IMR-90 (cell line): ENCODE measurements at regions not wholly inside any gene's neighbourhood (a gene's known extent, or its start where the extent isn't known, plus 50 kb on each side); places are given as distances from the start of the nearest gene placed in this dataset.

Experiments used
- ATAC-seq: fragments of 200-7000 bp; cut with Tn5 transposase; 2 replicates; pipeline ENCODE4 v1.9.1; 2020; ENCODE audit warnings: low read depth, mild to moderate bottlenecking, moderate library complexity
- BruUV-seq: library from RNA; stranded (reverse); fragments of 400-500 nt; replicated peaks from 2 replicates; lab custom pipeline; 2021; lab: Mats Ljungman, UMichigan
- CTCF ChIA-PET: fragments of 300-600 bp; formaldehyde crosslinking; extraction: SDS; loops from one replicate; lab custom pipeline; 2021; ENCODE audit warnings: antibody characterized with exemption; lab: Yijun Ruan, JAX
- POLR2A ChIA-PET: fragments of 300-600 bp; sonication (Branson Sonifier 250); formaldehyde crosslinking; loops from one replicate; lab custom pipeline; 2022; ENCODE audit warnings: antibody characterized with exemption; ENCODE audit not compliant: unreplicated experiment; lab: Charles Lee
- DNase-seq: peaks from one replicate; pipeline ENCODE4 v3.0.0; 2013
- H2AFZ ChIP-seq: replicated peaks from 2 replicates; pipeline ENCODE3; 2013; ENCODE audit warnings: low read length, mild to moderate bottlenecking; ENCODE audit not compliant: poor library complexity
- H2AK5ac ChIP-seq: 2 replicates; pipeline ENCODE4 v1.6.1; 2013; ENCODE audit warnings: low read depth, low read length, inconsistent platforms
- H2AK9ac ChIP-seq: replicated peaks from 2 replicates; pipeline ENCODE3; 2013; ENCODE audit warnings: mild to moderate bottlenecking, low read depth, low read length, moderate library complexity; ENCODE audit not compliant: poor library complexity
- H2BK120ac ChIP-seq: 2 replicates; pipeline ENCODE4 v1.6.1; 2013; ENCODE audit warnings: low read depth, low read length, inconsistent platforms
- H2BK15ac ChIP-seq: 3 replicates; pipeline ENCODE4 v1.6.1; 2013; ENCODE audit warnings: low read depth, low read length, inconsistent platforms
- H2BK20ac ChIP-seq: 2 replicates; pipeline ENCODE4 v1.6.1; 2013; ENCODE audit warnings: low read depth, mild to moderate bottlenecking, inconsistent platforms, low read length, moderate library complexity
- H2BK5ac ChIP-seq: 2 replicates; pipeline ENCODE4 v1.6.1; 2013; ENCODE audit warnings: mild to moderate bottlenecking, low read depth, low read length, inconsistent platforms; ENCODE audit not compliant: poor library complexity, severe bottlenecking
- H3K14ac ChIP-seq: replicated peaks from 2 replicates; pipeline ENCODE4 v1.6.1; 2013; ENCODE audit warnings: low read depth, low read length, inconsistent platforms
- H3K18ac ChIP-seq: 2 replicates; pipeline ENCODE4 v1.6.1; 2013; ENCODE audit warnings: low read depth, low read length, control low read depth
- H3K23ac ChIP-seq: 2 replicates; pipeline ENCODE4 v1.6.1; 2013; ENCODE audit warnings: low read depth, low read length, inconsistent platforms
- H3K27ac ChIP-seq: 2 replicates; pipeline ENCODE4 v1.5.1; 2013; ENCODE audit warnings: mild to moderate bottlenecking, control low read depth, low read length; ENCODE audit not compliant: insufficient read depth
- H3K27me3 ChIP-seq: 2 replicates; pipeline ENCODE4 v1.6.1; 2013; ENCODE audit warnings: low read length; ENCODE audit not compliant: control insufficient read depth, insufficient read depth
- H3K36me3 ChIP-seq: 2 replicates; pipeline ENCODE4 v1.6.1; 2013; ENCODE audit warnings: low read length, mixed read lengths; ENCODE audit not compliant: control insufficient read depth, insufficient read depth
- H3K4ac ChIP-seq: 2 replicates; pipeline ENCODE4 v1.6.1; 2013; ENCODE audit warnings: low read depth, low read length, inconsistent platforms
- H3K4me1 ChIP-seq: 2 replicates; pipeline ENCODE4 v1.6.1; 2013; ENCODE audit warnings: low read length, mixed read lengths; ENCODE audit not compliant: control insufficient read depth, insufficient read depth
- H3K4me2 ChIP-seq: 2 replicates; pipeline ENCODE4 v1.6.1; 2013; ENCODE audit warnings: low read depth, mild to moderate bottlenecking, control low read depth, low read length, moderate library complexity
- H3K4me3 ChIP-seq: 2 replicates; pipeline ENCODE4 v1.5.1; 2013; ENCODE audit warnings: low read depth, mild to moderate bottlenecking, control low read depth, low read length, moderate library complexity; ENCODE audit not compliant: insufficient read depth
- H3K56ac ChIP-seq: 2 replicates; pipeline ENCODE4 v1.6.1; 2013; ENCODE audit warnings: low read length, inconsistent platforms; ENCODE audit not compliant: insufficient read depth; ENCODE audit errors: extremely low read depth
- H3K79me1 ChIP-seq, 2 experiments: 2 replicates each; pipeline ENCODE4 v1.6.1; 2013; ENCODE audit warnings: low read length in 2 of 2, inconsistent platforms in 1 of 2, low read depth in 1 of 2
- H3K9ac ChIP-seq: 2 replicates; pipeline ENCODE4 v1.6.1; 2013; ENCODE audit warnings: low read depth, low read length, control low read depth
- H3K9me1 ChIP-seq: 2 replicates; pipeline ENCODE4 v1.6.1; 2013; ENCODE audit warnings: low read length, inconsistent platforms; ENCODE audit not compliant: insufficient read depth
- H3K9me3 ChIP-seq: 2 replicates; pipeline ENCODE4 v1.6.1; 2013; ENCODE audit warnings: low read length; ENCODE audit not compliant: control insufficient read depth, insufficient read depth
- H4K20me1 ChIP-seq: 2 replicates; pipeline ENCODE4 v1.6.1; 2013; ENCODE audit warnings: low read length, inconsistent platforms; ENCODE audit not compliant: insufficient read depth
- H4K5ac ChIP-seq: 2 replicates; pipeline ENCODE4 v1.6.1; 2013; ENCODE audit warnings: mild to moderate bottlenecking, low read depth, low read length, control low read depth
- H4K8ac ChIP-seq, 2 experiments: 2 replicates each; pipeline ENCODE4 v1.6.1; 2013; ENCODE audit warnings: low read depth in 2 of 2, low read length in 2 of 2, control low read depth in 1 of 2, inconsistent platforms in 1 of 2
- H4K91ac ChIP-seq: 2 replicates; pipeline ENCODE4 v1.6.1; 2013; ENCODE audit warnings: low read depth, low read length, inconsistent platforms; ENCODE audit not compliant: insufficient read depth
- POLR2A ChIP-seq: IDR thresholded peaks from 2 replicates; pipeline ENCODE4 v1.6.1; 2012; ENCODE audit warnings: mild to moderate bottlenecking, low read depth, low read length
- WGBS, 2 experiments: methylation state at CpG; one replicate each; pipeline versions ENCODE4 v1.1.5 to v1.1.7; 2013; ENCODE audit warnings: missing lambda C conversion rate in 2 of 2; ENCODE audit not compliant: insufficient read length in 1 of 2; ENCODE audit errors: extremely low coverage in 2 of 2; 5-methylcytosine and 5-hydroxymethylcytosine counted together
- dilution Hi-C: fragments of 300-500 bp; cut with HindIII; formaldehyde crosslinking; loops from one replicate; pipeline ENCODE4 v1.14.3; 2018; ENCODE audit warnings: low sequenced_read_pairs; ENCODE audit not compliant: unreplicated experiment
- in situ Hi-C: fragments of 300-500 bp; cut with MboI; formaldehyde crosslinking; loops from 3 replicates; pipeline ENCODE4 v1.14.3; 2019; ENCODE audit warnings: low sequenced_read_pairs, inconsistent platforms, mixed read lengths
- intact Hi-C: fragments of 100-400 bp; cut with micrococcal nuclease; formaldehyde crosslinking; loops from 2 replicates; pipeline ENCODE4 v1.10.0; 2022

GRCh38 chr2:193743089-193743488 is 1548.4 kb upstream of the TMEFF2 start:
- in situ Hi-C loops (no loop called here), dilution Hi-C loops (no loop called here), intact Hi-C loops (no loop called here)
- H2AK5ac ChIP-seq: no peak overlapping the region
- no peak overlapping the region for H2BK15ac ChIP-seq
- no peak overlapping the region for H3K4me2 ChIP-seq
- no TSS peak for BruUV-seq
- H3K79me1 ChIP-seq: no peaks in the 10 kb centered on the region
- H2BK120ac ChIP-seq: no peak overlapping the region
- no peak overlapping the region for H3K9ac ChIP-seq
- no peaks in the 10 kb centered on the region for H4K20me1 ChIP-seq
- no peak for TF ChIP-seq POLR2A
- no peak overlapping the region for H2AK9ac ChIP-seq
- no peaks in the 10 kb centered on the region for H3K9me1 ChIP-seq
- WGBS, 2 experiments: no CpG with 5 or more reads among the region's 4 CpGs
- H3K18ac ChIP-seq: no peak overlapping the region
- H4K8ac ChIP-seq: no peak overlapping the region
- no peak overlapping the region for H3K23ac ChIP-seq
- H2BK5ac ChIP-seq: no peak overlapping the region
- no peaks in the 10 kb centered on the region for H3K27me3 ChIP-seq
- H3K9me3 ChIP-seq: peaks cover 9% of the 10 kb centered on the region
- no peaks in the 10 kb centered on the region for H3K36me3 ChIP-seq
- no peak overlapping the region for H3K27ac ChIP-seq
- no peak overlapping the region for H4K91ac ChIP-seq
- H3K56ac ChIP-seq: no peak overlapping the region
- no peak overlapping the region for H3K14ac ChIP-seq
- no peak overlapping the region for H2AFZ ChIP-seq
- H3K4me3 ChIP-seq: no peak overlapping the region
- H3K4me1 ChIP-seq: no peaks in the 10 kb centered on the region
- CTCF ChIA-PET: no interaction called here
- no peak for ATAC-seq
- no peak for DNase-seq
- no peak overlapping the region for H3K4ac ChIP-seq
- no peak overlapping the region for H4K5ac ChIP-seq
- no peak overlapping the region for H2BK20ac ChIP-seq
- POLR2A ChIA-PET: no interaction called here
